HG03342 (cell line): ENCODE measurements at regions not wholly inside any gene's neighbourhood (a gene's known extent, or its start where the extent isn't known, plus 50 kb on each side); places are given as distances from the start of the nearest gene placed in this dataset.

Source experiments
- ATAC-seq: cut with Tn5 transposase; IDR thresholded peaks from one replicate; pipeline ENCODE4 v1.9.1; 2021; ENCODE audit warnings: mild to moderate bottlenecking, moderate library complexity; ENCODE audit not compliant: unreplicated experiment

DNA sequence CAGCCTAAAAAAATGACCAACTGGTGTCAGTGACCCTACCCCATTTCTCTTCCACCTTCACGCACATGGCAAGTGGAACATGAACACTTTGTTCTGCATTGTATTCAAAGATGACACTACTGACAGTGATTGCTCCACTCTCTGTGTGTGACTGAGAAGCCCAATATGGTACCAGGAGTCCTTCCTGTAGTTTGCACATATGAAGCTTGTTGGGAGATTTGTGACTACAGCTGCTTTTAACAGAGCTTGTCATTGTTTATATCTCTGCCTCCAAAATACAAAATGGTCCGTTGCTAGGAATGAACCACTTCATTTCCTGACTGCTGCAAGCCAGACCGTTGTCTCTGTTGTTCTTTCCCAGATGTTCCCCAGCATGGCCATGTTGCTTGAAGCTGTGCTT, 140.3 kb upstream of the TCF21 start:
- no peak for ATAC-seq

DNA sequence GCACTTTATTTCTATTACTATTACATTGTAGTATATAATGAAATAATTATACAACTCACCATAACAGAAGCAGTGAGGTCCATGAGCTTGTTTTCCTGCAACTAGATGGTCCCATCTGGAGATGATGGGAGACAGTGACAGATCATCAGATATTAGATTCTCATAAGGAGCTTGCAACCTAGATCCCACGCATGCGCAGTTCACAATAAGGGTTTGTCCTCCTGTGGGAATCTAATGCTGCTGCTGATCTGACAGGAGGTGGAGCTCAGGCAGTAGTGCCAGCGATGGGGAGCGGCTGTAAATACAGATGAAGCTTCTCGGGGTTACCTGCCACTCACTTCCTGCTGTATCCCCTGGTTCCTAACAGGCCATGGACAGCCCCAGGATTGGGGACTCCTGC, 139.5 kb upstream of the TCF21 start:
- ATAC-seq: no peak

DNA sequence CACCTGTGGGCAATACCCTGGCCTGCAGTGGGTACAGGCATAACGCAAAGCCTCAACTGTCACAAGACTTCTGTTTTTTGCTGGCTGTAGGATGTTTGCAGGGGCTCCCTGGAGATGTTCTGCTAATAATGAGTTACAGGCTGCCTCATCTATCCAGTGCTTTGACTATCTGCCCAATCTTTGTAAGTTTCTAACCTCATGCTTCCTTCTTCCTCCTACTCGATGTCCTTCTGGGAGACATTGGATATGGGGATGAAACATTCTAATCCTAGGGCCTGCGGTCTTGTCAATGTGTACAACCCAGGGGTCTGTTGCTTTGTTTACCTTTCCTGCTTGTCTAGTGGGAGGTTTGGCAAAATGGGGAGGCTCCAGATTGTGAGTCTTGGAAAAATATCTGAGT, 136.8 kb upstream of the TCF21 start:
- ATAC-seq: no peak

DNA sequence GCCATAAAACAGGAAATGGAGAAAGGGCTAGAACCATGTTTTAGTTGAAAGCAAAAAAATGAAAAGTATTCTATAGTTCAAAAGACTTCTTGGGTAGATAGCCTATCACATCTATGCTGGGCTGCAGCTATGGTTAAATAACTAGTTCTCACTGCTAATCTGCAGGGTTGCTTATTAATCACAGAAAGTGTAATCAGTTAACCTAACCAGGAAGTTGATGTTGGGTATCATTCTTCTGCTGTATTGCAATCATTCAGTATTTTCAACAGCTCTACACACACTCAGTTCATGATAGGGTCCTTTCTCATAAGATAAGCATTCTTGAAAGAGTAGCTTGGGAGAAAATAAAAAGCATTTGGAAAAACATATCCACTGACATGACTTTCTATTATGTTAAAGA, 135.2 kb upstream of the TCF21 start:
- no peak for ATAC-seq

DNA sequence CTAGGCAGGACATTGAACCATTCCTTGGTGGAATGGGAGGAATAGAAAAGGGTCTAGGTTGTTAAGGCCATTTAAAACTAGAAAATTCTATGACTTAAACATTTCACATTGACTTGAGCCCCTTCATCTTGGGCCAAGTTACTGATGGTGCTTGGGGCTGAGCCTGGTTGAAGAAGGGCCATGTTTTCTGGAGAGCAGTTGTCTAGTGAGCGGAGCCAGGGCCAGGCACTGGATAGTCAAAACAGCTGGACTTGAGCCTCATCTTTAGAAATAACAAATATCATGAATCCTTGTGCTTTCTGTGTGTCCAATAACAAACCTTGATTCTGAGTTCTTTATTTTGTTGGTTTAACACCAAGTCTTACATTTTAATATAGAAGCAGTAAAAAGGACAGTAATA, 134.6 kb upstream of the TCF21 start:
- ATAC-seq: no peak

DNA sequence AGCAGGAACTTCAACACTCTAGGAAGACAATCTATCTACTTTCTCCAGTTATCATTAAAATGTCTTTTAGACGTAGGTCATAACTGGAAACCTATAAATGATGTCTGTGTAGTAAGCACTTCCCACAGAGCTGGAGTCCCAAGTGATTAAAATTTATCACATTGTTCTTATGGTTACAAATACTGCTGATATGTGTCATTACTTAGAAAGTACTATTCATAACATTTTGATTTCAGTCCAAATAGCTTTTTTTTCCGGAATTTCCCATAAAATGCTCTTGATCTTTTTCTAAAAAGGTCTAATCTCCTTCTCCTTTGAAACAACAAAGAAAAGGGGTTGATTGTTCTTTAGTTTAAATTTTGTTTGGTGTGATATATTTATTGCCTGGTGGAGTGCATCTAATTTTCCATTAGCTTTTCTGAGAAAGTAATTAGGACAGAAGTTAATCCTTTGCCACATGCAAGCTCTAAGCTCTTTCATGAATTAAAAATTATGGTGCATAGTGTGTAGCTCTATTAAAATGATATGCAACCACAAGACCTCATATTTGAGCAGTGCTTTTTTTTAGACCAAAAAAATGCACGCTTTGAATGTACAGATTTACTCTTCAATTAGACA, 132.7 kb upstream of the TCF21 start:
- ATAC-seq: no peak

DNA sequence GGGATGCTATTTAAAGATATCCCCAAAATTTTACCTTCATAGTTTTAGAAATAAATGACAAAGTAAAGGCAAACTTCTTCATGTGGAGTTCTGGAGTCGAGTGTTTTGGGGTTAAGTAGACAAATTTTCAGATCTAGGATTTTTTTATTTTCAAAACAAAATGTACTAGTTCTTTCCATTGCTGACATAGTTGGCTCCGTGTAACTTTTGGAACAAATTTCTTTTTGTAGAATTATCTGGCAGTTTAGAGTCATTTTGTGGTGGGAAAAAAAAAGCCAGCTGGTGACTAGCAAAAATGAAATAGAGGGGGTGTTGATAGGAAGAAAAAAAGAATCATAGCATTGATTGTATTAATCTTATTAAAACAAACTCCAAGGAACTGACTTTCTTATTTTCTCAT, 131.6 kb upstream of the TCF21 start:
- no peak for ATAC-seq

DNA sequence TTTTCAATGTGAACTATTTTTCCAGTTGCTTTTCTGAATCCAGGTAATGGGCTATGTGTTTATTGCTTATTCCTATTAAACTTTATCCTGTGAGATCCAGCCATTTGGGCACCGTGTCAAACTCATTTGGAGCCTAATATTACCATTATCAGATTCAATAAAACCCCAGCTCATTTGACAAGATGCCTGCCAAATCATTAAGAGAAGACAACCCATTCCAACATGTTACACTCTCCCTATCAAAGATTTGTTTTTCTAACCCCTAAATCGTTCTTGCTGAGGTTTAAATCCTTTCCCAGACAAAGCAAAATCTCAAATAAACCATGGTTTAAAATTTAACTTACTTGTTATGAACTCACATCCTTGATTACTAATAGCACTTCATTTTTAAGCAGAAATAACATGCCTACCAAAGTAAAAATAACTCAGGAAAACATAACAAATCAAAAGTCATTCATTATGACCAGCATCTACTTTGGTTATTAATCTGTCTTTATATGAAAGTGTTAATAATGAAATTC, 130.0 kb upstream of the TCF21 start:
- no peak for ATAC-seq

DNA sequence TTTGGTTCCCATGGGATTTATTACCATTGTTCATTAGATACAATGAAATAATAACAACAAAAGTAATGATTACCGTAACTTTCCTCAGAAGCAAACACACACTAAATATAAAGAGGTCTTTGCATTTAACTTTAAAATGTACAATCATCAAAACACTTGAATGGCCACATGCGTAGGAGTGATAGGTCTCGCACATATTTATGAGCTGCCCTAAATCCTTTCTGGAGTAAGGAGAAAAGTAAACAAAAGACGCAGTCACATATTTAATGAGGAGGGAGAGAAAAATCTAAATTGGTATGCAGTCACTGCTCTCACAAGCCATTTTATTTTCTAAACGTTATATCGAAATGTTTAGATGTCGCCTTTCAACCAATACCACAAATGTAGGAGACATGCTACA, 129.4 kb upstream of the TCF21 start:
- ATAC-seq: no peak

DNA sequence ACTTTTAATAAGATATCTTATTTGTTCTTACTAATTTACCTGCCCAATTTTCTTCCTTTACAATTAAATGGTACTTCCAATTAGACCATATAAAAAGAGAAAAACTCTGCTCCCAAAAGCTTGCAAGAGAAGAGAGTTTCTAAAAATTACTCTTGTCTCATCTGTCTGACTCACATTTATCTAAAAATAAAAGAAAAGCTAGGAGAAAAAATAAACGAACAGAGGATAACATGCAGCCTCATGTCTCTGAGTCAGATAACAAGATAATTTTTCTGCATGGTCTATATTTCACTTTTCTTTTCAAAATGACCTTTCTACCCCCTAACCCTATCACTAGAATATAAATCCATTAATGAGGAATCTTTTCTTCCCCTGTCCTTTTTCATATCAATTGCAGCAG, 127.2 kb upstream of the TCF21 start:
- no peak for ATAC-seq

DNA sequence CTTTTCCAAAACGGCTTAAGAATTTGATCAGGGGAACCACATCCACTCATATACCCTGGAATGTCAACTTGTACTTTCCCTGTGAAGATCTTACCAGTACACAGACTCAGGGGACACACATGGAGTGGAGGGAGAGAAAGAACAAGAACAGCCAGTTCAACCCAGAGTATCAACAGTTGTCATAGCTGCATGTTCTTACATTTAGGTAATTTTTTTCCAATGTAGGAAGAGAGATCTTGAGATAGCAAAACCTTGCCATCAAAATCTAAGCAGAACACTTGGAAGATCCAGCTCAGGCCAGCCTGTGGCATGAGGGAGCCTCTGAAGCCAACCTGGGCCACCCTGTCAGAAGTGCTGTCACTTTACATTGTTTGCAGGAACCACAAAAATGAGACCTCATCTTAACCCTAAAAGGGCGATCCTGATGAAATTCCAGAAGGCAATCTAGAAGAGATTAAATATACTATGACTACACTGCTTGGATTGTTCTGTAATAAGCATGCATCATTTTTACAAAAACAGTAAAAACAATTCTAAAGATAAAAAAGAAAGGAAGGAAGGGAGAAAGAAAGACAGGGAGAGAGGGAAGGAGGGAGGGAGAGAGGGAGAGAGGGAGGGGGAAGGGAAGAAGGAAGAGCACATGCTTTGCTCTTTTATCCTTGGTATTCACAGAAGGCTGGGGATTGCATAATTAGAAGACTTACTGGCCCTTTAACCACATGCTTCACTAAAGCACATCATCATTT, 124.7 kb upstream of the TCF21 start:
- no peak for ATAC-seq

DNA sequence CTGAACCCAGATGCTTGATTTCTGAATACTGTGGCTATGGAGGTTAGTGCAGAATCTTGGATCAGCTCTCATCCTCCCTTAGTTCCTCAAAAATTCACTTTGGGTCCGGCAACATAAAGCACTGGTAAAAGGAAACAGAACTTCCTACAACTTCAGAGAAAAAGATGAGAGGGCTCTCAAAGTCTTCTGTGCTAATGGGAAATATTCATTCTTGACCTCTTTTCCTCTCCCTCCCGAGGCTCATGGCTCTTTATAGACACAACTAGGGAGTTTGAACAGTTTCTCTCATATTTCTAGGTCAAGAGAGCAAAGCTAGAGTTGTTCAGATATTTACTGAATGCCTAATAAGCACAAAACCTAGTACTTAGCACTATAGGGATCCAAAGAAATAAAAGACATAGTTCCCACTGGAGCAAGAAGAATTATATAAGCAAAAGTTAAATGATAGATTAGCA, 124.1 kb upstream of the TCF21 start:
- ATAC-seq: no peak

DNA sequence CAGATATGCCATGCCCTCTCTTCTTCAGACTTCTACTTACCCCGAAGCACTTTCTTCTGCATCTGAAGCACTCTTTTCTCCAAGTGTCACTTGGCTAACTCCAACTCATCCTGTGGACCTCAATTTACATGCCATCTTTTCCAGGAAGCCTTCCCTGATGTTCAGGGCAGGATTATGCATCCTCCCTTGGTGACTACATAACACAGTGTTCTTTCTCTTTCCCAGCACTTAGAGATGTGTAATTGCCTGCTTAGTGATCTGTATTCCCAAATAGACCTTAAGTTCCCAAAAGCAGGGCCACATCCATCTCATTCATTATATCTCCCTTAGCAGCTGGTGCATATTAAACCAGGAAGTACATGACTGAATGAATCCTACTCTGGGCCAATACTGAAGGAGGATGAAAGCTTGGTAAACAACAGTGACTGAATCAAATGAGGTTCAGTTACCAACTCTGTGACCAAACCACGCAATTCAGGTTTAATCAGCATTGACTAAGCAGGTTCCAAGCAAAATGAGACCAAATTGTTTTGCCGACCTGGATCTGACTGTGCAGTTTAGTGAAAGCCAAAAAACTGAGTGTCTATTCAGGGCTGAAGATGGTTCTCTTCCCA, 121.4 kb upstream of the TCF21 start:
- ATAC-seq: no peak

DNA sequence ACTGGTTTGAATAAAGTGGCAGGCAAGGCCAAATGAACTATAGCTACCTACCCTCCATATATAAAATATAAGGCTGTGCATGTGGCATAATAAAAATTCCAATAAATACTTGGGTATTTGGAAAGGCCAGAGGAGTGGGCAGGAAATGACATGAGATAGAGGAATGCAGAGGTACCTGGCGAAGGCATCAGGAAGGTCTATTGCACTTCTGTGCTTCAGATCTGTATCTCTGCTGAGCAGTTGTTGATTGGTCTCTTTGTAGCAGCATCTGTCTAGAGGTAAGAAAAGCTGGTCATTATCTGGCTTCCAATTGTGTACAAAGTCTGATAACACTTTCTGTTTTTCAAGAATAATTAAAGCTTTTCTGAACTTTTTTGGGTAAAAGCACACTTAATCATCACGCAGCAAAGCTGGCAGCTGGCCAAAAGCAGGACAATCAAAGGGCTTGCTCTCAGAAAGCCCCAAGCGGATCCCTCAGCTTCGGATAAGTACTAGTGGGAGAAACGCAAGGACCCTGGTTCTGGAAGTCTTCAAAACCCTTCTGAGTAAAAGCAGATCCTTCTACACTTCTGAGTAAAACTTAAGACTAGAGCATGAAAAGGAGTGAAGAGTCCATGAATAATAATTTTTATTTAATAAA, 120.1 kb upstream of the TCF21 start:
- no peak for ATAC-seq

DNA sequence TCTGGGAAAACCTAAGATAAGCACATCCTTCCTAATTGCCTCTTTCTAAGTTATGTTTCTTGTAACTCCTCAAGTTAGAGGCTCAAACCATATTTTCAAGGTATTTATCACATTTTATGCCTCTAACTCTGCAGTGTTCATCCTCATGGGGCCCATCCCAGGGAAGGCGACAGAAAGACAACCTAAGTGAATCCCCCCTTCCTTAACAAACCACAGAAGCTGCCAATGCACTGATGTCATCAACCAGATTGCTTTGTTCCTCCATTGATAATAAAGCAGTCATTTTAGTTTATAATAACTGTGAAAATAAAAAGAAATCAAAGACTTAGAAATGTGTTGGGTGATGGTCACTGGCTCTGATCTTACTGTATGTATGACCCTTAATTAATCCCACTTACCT, 119.5 kb upstream of the TCF21 start:
- ATAC-seq: no peak

DNA sequence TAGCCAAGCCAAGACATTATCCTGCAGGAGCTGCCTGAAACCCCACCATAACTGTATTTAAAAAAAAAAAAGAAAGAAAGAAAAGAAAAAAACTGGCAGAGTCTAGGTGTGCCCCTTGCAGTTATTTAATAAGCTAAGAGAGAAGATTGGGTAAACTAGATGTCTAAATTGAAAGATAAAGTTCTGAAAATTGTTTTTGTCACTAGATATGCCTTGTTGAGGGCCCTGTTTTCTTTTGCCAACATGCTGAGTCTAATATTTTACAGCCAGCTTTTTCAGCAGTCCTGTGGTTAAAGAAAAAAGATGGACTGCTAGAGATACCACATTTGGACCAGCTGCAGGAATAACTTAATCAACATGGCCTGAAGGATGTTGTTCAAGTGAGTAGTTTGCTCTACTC, 116.3 kb upstream of the TCF21 start:
- ATAC-seq: no peak

DNA sequence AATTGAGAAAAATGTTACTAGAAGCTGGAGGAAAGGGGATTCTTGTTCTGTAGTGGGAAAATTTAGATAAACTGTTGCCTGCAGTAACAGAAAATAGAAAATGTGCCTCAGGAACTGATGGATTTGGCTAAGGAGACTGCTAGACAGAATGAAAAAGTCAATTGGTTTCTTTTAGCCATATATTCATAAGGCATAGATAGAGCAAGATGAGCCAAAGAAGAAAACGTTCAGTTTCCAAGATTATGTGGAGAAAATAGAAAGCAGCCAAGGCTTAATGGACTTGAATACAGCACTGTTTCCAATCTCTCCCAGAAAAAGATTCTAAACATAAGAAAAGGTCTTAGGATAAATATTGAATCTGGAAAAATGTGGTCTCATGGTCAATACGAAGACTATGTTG, 115.1 kb upstream of the TCF21 start:
- no peak for ATAC-seq

DNA sequence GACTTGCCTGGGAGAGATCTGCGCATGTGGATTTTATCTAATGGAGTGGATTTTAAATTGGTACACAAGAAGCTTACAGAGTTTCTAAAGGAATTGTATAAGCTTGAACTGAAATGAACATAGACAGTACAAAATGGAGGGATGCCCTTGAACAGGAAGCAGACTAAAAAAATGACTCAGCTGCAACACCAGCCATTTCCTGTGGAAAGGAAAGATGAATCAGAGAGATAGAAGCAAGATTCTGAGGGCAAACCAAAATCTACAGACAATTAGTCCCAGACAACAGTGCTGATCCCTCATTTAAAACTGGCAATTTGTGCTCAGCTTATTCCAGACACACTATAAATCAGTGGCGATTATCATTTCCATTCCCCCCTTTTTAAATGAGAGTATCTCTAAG, 114.6 kb upstream of the TCF21 start:
- no peak for ATAC-seq

DNA sequence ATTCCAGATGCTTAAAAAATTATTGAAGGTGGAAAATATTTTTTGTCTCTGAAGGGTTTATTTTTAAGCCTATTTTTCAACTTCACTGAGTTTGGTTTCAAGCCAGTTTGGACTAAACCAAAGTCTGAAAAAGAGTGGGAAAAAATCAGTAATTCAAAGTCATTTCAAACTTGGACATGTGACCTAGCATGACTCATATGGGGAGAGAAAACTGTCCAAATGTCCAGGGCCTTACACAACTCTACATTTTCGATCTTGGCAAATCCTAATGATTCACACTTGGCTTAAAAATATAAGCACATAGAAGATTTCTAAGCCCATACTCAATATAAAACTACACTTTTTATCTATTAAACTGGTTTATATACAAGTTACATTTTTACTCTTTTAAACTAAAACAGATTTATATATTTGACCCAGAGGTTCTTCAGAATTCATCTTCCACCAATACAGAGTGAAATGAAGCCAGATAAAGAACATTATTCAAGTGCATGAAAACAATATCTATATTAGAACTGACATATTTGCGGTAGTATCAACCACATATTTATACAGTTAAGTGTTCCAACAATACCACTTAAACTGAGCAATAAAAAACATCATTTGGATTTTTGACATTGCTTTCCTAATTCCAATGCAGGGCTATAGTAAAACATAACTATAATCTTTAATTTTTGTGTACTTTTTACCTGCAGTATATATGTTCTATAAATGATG, 110.3 kb upstream of the TCF21 start:
- no peak for ATAC-seq

DNA sequence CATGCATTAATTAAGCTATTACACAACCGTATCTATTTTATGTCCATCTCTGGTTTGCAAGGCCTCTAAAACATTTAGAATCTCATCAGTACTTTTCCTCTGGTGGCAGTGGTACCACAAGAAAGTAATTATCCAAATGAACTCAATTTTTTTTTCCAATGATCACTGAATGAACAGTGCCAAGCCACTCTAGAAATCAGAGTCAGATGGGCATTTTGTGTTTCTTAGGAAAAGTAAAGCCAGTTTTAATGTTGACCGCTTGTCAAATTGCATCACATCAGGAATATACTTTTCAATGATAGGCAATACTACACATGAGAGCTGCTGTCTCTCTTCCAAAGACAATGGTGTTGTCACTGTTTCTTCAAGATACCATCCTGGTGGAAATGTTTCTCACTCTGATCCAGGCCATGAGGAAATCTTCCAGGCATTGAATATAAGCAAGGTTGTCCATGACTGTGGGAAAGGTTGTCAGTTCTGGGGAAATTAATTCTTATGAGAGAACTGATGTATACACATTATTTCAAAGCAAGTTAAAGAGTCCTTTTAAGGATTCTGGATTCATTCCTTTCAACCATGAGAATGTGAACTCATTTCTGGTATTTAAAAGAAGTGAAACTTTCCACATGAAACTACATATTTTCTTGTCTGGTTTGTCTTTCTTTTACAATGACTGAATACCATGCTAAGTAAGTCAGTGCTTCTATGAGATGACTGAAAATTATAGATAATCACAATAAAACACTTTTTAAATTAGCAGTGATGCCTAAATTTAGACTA, 108.8 kb upstream of the TCF21 start:
- ATAC-seq: no peak
